Kidney (tissue), 13 donors: ENCODE measurements at regions not wholly inside any gene's neighbourhood (a gene's known extent, or its start where the extent isn't known, plus 50 kb on each side); places are given as distances from the start of the nearest gene placed in this dataset.
A peak's percentile ranks its signal among the peaks of the same experiment; 100 is the strongest.

Source experiments
- DNase-seq, 5 donors: peaks; one replicate each; pipeline ENCODE4 v3.0.0-alpha.2; 2013 to 2020
- FAIRE-seq: peaks from 2 replicates; lab custom pipeline; 2012; peaks lifted over from hg19 to GRCh38; lab: Jason Lieb, UNC
- H3K27ac ChIP-seq, 2 donors: one replicate each; pipeline ENCODE4 v1.7.0; 2013; ENCODE audit warnings: low read depth in 2 of 2, low read length in 2 of 2, inconsistent platforms in 1 of 2
- H3K27me3 ChIP-seq: one replicate; pipeline ENCODE4 v1.7.1; 2013; ENCODE audit warnings: low read length, inconsistent platforms; ENCODE audit not compliant: control insufficient read depth, insufficient read depth
- H3K36me3 ChIP-seq, 3 donors: one replicate each; pipeline versions ENCODE4 v1.7.0 to v1.7.1; 2013; ENCODE audit warnings: low read length in 3 of 3, control low read depth in 1 of 3, inconsistent platforms in 1 of 3; ENCODE audit not compliant: insufficient read depth in 3 of 3, control insufficient read depth in 2 of 3
- H3K4me1 ChIP-seq, 3 donors: one replicate each; pipeline versions ENCODE4 v1.7.0 to v1.7.1; 2013; ENCODE audit warnings: low read length in 3 of 3, inconsistent platforms in 1 of 3, low read depth in 1 of 3; ENCODE audit not compliant: control insufficient read depth in 2 of 3, insufficient read depth in 2 of 3
- H3K4me3 ChIP-seq, 3 donors: one replicate each; pipeline versions ENCODE4 v1.7.0 to v1.8.1; 2013; ENCODE audit warnings: low read length in 3 of 3, control low read depth in 1 of 3, inconsistent platforms in 1 of 3
- H3K9ac ChIP-seq, 3 donors: one replicate each; pipeline versions ENCODE4 v1.7.0 to v1.7.1; 2013; ENCODE audit warnings: low read length in 3 of 3, control low read depth in 1 of 3, inconsistent platforms in 1 of 3
- H3K9me3 ChIP-seq, 3 donors: one replicate each; pipeline versions ENCODE4 v1.7.0 to v1.7.1; 2013; ENCODE audit warnings: low read length in 3 of 3, control low read depth in 1 of 3, inconsistent platforms in 1 of 3; ENCODE audit not compliant: control insufficient read depth in 2 of 3, insufficient read depth in 1 of 3
- intact Hi-C: fragments of 100-400 bp; cut with DNase I; formaldehyde crosslinking; loops from one replicate; pipeline ENCODE4 v1.11.1; 2022
- TF ChIP-seq, protein P1 (sequence below): IDR thresholded peaks from 3 replicates; pipeline ENCODE4 v1.5.1; 2012; ENCODE audit warnings: mild to moderate bottlenecking, moderate library complexity, borderline replicate concordance; ENCODE audit not compliant: insufficient read depth; ENCODE audit errors: extremely low read depth
- donor health status: control.
- donor health status: control.
- donor health status: control.
- donor health status: control.
- donor health status: control.
- donor health status: DM: yes; HTN: yes; CAD: no.
- donor health status: Normal renal cell carcinoma (clear cell type).

DNA sequence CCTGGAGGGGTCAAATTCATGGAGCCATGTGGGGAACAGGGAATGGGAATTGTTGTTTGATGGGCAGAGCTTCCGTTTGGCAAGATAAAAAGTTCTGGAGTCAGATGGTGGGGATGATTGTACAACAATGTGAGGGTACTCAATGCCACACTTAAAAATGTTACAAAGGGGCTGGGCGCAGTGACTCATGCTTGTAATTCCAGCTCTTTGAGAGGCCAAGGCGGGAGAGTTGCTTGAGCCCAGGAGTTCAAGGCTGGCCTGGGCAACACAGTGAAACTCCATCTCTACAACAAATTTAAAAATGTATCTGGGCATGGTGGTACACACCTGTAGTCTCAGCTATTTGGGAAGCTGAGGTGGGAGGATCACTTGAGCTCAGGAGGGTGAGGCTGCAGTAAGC lies 66.0 kb upstream of the DIO3 start:
- Histone ChIP-seq H3K27ac (no peak overlapping the region), H3K36me3 (no peaks in the 10 kb centered on the region), H3K4me1 (no peaks in the 10 kb centered on the region), H3K27me3 (no peaks in the 10 kb centered on the region), H3K9ac (no peak overlapping the region), H3K9me3 (peaks cover 0 to 3% (median 0%) of the 10 kb centered on the region in 3 donors), H3K4me3 (no peak overlapping the region)
- peak in 2 of 5 donors; percentile 7 to 22 for DNase-seq
- no peak for FAIRE-seq
- TF ChIP-seq, protein P1, sequence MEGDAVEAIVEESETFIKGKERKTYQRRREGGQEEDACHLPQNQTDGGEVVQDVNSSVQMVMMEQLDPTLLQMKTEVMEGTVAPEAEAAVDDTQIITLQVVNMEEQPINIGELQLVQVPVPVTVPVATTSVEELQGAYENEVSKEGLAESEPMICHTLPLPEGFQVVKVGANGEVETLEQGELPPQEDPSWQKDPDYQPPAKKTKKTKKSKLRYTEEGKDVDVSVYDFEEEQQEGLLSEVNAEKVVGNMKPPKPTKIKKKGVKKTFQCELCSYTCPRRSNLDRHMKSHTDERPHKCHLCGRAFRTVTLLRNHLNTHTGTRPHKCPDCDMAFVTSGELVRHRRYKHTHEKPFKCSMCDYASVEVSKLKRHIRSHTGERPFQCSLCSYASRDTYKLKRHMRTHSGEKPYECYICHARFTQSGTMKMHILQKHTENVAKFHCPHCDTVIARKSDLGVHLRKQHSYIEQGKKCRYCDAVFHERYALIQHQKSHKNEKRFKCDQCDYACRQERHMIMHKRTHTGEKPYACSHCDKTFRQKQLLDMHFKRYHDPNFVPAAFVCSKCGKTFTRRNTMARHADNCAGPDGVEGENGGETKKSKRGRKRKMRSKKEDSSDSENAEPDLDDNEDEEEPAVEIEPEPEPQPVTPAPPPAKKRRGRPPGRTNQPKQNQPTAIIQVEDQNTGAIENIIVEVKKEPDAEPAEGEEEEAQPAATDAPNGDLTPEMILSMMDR, result no peak
- intact Hi-C loops, result no loop called here

DNA sequence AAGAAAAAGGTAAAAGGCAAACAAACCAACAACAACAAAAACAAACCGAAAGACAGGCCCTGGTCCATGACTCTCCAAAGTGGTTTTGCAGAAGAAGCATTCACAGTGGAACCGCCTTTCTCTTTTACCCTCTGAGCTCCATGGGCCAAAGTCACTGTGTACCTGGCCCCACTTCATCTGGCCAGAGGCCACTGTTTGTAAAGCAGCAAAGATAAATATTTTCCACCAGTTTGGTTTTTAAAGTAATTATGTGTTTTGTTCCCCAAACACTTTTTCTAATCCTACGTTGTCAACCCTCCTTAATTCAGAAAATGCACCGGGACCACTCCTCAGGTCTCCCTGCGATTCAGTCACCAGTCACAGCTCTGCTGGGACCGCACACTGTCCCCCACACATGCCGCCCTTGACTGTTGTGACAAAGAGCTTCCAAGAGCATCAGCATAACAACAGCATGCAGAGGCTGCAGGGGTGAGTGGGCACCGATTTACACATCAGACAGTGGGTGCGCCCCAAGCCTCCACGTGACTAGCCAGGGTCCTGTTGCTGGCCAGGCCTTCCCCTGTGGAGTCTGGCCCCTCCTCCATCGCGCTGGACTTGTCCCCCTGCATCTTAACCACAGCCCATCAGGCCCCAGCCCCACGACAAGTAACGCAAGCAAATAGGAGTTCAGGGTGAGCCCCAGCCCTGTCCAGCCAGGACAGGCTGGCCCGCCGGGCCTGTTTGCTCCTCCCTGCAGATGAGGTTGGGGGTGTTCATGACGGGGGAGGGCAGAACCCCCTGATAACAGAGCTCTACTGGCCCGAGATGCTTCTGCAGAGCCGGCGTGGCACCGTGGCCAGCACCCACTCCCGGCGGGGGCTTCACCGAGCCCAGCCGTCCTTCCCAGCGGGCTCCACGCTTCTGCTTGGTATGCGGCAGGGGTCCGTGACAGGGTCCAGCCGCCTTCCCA lies 65.2 kb upstream of the DIO3 start:
- intact Hi-C loops, result no loop called here
- Histone ChIP-seq H3K27me3 (no peaks in the 10 kb centered on the region), H3K4me1 (no peaks in the 10 kb centered on the region), H3K27ac (no peak overlapping the region), H3K36me3 (no peaks in the 10 kb centered on the region), H3K9me3 (peaks cover 0 to 3% (median 0%) of the 10 kb centered on the region in 3 donors), H3K9ac (no peak overlapping the region), H3K4me3 (no peak overlapping the region)
- FAIRE-seq, result no peak
- TF ChIP-seq, protein P1, result no peak
- DNase-seq, result peak in 2 of 5 donors; percentile 29 to 60

DNA sequence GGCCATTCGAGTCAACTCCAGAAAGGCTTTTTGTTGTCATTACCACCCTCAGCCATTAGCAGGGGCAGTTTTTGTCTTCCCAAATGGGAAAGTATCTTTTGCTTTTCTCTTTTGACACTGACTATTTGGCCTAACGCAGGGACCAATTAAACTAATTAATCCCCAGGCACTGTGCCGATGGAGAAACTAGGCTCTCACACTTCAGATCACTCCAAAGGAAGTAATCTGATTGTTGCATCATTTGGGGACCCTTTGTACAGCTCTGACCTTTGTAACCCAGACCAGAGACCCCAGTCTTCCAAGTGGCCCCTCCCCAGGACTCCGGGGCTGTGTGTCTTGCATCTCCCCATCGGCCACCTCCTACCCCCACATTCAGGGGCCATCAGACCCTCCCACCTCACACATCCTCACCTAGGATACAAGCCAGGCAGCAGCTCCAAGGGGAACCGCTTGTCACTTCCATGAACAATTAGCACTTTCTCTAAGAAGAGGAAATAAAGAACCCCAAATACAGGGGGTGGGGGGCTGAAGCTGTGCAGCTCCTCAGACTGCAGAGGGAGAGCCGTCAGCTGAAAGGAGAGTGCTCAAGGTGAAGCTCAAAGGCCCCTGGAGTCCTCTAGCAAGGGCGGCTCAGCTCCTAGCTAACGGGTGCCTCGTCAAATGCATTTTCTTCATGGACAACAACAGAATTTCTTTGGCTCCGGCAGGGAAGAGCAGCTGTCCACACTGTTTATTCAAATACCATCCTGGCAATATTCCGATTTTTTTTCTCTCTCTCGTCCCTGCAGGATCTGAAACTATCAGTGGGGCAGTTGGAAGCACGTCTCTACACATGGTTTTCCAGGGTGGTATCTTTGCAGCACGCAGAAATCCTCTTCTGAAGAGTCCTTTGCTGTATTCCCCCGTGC lies 64.3 kb upstream of the DIO3 start:
- H3K36me3 ChIP-seq, result no peaks in the 10 kb centered on the region
- no peak overlapping the region for H3K27ac ChIP-seq
- no peaks in the 10 kb centered on the region for H3K4me1 ChIP-seq
- TF ChIP-seq, protein P1, result no peak
- DNase-seq (peak in 2 of 5 donors; percentile 24 to 29), FAIRE-seq (no peak)
- H3K4me3 ChIP-seq, result no peak overlapping the region
- H3K9ac ChIP-seq, result no peak overlapping the region
- peaks cover under 1% of the 10 kb centered on the region for H3K27me3 ChIP-seq
- H3K9me3 ChIP-seq, result peaks cover 0 to 3% (median 0%) of the 10 kb centered on the region in 3 donors
- intact Hi-C loops, result no loop called here
